Hematopoietic multipotent progenitor cell treated with erythropoietin and hydrocortisone succinate and interleukin-3 and kit ligand, for 6 days (in vitro differentiated cells): ENCODE measurements at regions not wholly inside any gene's neighbourhood (a gene's known extent, or its start where the extent isn't known, plus 50 kb on each side); places are given as distances from the start of the nearest gene placed in this dataset.
A peak's percentile ranks its signal among the peaks of the same experiment; 100 is the strongest.

Source experiments
- DNase-seq: peaks from one replicate; pipeline ENCODE4 v3.0.0-alpha.2; 2015

DNA sequence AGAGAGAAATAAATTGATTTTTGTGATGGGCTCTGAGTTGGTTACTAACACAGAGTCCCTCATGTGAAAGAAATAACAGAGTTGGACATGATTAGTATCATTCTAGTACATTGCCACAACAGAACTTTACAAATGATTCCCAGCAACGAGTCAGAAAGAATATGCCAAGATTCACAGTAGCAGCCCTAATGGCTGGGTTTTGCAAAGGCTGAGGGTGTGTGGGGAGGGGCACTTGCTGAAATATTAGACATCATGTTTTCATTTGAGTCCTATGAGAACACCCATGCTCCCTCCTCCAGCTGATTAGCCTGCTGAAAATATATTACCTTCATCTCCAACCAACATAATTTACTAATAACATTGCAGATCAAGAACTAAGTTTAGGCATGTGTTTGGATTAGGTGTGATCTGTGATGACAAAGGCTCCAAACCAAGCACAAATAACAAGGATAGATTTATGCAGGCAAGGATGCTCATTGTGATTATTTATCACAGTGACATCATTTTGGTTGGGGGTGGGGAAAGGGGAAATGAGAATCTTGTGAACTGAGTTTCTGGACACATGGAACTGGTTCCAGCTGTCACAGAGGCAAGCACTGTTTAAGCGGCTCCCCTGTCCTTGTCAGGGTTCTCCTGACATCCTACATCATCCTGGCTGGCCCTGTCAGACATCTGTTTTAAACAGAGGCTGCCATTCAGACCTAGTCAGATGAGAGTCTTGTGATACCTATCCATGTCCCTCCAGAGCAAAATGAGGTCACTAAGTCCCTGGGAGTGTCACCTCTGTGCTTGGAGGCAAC, 205.8 kb upstream of the NCKAP5 start:
- DNase-seq, result no peak

DNA sequence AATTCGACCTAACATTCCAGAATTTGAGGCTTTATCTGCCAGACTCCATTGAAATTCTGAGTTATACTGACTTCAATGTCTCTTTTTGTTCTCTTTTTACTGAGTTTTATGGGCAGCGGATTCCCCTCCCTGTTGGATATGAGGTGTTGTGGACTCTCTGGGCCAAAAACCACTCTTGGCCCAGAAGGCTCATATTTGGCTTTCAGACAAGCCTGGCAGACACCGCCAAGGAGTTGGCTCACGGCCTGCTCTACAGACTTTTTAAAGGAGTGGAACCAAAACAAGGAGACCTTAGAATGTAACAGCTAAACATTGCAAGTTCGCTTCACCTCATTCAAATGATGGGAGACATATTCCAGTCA, 206.4 kb upstream of the NCKAP5 start:
- no peak for DNase-seq

DNA sequence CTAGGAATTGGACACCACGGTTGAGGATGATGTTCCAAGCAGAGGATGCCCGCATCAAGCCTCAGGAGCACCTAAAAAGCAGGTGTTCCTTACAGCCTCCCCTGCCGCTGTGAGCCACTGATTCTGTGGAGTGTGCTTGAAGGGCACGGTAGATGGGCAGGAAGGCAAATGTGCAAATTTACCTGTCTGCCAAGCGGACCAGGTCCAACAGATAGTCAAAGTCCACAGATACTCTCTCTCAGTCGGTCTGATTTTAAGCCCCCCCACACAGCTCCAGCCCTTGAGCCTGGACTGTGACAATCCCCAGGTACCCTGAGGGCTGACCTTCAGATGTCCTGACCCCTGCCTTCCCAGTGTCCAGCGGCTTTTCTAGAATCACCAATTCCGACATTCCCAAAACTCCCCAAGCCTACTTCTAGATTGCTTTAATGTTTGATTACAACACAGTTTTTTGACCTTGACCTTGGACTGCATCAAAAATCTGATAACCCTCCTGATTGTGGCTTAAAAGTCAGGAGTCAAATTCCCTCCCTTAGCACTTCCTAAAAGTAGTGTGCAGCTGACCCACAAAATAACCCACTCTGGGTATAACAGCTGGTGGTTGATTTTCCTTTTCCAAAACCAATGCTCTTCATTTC, 208.8 kb upstream of the NCKAP5 start:
- DNase-seq, result no peak

DNA sequence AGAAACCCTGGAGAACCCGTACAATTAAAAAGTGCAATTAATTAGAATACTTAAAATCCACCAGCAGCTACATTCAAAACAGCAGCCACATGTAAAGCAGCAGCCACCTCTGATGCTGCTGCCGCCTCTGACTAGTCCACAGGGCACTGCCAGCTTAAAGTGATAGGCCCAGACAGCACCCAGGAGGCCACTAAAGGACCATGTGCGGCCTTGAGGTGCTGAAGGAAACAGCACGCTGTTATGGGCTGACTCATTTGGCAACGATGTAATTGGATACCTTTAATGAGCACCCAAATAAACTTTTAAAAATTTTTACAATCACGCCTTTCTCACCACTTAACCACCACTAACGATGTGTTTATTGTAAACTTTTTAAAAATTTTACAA, 209.3 kb upstream of the NCKAP5 start:
- DNase-seq, result no peak

DNA sequence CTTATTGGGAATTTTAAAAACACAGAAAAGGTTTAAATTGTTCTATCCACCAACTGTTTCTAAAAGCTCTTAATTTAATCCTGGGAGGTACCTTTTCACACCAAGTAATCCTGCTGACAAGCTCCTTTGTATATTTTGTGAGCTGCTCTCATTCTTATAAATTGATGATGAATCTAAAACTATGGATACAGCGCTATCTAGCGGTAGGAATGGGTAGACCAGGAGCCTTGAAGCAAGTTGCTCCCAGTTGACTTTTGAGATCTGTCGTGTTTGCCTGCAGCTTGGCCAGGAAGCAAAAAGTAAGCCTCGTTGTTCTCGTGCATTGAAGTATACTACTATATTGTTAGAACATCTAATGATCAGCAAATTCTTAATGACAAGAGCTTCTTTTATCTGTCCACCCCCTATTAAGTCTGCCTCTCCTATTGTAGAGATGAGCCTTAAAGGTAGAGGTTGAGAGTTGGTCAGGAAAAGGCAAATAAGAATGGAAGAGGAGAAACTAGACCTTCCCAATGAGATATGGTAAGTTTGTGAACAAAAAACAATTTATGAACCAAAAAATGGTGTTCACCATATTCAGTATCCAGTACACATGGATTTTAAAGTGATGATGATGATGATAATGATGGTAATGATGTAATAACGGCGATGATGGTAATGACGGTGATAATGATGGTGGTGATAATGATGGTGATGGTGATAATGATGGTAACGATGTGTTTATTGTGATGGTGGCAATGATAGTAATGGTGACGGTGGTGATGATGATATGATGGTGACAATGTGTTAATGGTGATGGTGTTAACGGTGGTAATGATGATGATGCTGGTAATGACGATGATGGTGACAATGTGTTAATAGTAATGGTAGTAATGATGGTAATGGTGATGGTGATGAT, 212.1 kb upstream of the NCKAP5 start:
- DNase-seq, result peak; percentile 61

DNA sequence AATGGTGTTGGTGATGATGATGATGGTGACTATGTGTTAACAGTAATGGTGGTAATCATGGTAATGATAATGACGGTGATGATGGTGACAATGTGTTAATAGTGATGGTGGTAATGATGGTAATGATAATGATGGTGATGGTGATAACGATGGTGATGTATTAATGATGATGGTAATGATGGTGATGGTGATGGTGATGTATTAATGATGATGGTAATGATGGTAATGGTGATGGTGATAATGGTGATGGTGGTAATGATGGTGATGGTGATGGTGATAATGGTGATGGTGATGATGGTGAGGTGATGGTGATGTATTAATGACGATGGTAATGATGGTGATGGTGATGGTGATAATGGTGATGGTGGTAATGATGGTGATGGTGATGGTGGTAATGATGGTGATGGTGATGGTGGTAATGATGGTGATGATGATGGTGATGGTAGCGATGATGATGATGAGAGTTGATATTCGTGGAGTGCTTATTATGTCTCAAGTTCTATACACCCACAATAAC, 212.8 kb upstream of the NCKAP5 start:
- no peak for DNase-seq

DNA sequence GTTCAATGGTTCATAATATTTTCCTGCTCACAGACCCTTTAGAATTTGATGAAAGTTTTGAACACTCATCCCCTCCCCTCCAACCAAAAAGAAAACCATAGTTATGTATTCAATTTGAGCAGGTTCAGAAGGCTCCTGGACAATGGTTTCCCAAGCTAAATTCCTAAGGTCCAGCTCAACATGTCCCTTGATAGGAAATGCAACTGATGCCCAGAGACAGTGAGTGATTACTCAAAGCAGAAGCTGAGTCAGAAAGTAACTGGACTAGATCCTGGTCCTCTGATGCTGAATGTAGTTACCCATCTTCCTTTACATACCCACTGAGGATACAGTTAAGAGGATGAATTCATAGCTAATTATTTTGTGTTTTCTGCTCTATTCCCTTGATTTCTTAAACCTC, 218.9 kb upstream of the NCKAP5 start:
- no peak for DNase-seq

DNA sequence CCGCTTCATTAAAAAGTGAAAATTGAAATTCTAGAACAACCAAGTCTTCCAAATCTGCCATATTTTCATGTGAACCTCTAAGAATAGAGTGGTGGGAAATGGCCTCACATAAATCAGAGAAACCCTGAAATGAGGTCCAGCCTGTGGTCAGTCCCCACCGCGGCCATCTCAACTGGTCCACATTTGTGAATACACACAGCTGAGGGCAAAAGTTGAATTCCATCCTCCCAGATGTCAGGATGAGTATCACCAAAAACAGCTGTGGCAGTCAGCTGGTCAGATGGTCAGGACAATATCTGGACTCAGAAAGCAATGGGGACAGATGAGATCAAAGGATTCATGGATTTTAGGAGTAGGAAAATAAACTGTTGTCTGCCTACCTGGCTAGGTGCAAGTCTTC, 219.4 kb upstream of the NCKAP5 start:
- DNase-seq, result no peak

DNA sequence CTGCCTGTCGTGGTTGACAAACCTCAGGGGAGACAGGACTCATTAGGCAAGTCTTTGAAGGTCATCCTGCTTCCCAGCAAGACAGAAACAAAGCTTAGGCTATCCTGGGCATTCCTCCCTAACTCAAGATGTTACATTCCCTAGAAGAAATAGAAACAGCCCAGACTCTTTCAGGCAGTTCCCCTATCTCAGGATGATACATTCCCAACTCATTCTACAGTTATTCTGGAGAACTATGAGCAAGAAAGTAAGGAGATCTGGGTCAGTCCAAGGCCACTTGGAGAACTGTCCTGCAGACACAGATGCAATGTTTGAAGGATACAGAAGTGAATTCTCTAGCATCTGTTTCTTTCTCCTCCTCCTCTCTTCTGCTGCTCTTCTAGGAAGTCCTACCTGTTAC, 220.1 kb upstream of the NCKAP5 start:
- no peak for DNase-seq

DNA sequence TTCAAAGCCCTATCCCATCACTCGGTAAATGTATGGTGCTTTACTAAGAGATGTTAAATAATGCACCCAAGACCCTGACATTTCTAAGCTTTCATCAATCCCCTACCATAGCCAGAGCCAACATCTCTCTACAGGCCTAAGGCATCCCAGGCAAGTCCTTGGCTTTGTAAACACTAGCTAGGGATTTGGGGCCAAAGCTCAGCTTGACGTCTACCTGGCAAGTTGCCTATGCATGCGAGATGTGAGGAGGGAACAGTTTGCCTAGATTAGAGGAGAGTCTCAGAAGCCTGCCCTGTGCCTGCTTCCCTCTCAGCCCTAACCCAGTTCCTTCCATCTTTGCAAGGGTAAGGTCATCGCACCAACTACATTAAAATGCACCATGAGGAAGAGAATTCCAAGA, 221.5 kb upstream of the NCKAP5 start:
- DNase-seq, result no peak

DNA sequence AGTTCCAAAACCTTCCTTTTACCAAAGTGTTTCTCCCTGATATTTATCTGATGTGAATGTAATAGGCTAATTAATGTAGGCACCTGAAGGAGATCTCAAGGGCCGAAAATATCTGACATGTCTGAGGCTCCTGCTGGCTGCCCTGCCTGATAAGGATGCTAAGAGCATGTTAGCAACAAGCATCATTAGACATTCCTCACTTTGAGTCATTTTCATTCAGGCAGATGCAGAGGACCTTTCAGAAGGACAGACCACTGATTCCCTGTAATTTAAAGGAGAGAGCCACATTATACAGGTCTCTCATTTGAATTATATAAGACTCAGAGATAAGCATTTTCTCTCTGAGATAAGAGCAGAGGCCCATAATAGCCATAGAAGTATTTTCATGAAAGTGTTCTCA, 222.4 kb upstream of the NCKAP5 start:
- DNase-seq, result no peak

DNA sequence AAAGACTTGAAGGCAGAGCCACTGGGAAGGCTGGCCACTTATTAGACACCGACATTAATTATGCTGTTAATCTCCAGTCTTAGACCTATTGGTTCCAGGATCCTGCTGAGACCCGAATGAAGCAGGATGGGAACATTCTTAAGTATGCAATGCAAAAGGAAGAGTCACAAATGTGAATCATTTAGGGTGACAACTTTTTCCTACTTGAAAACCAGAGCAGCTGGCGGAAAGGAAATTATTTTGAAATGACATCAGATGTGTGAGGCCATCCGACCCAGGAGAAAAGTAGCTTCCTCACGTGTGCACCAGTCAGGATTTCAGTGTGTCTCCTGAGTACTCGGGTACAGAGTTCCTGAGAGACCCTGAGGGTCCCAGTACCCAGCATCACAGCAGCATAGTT, 222.9 kb upstream of the NCKAP5 start:
- no peak for DNase-seq

DNA sequence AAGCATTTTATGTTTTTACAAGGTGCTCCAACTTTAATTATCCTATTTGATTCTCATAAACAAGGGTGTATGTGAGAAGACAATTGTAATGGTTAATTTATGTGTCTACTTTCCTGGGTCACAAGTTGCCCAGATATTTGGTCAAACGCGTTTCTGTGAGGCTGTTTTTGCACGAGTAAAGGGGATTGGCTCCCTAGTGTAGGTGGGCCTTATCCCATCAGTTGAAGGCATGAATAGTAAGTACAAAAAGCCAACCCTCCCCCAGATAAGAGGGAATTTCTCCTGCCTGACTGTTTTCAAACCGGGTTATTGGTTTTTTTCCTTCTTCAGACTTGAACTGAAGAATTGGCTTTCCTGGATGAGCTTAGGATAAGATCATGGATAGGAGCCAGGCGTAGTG, 224.0 kb upstream of the NCKAP5 start:
- DNase-seq, result no peak

DNA sequence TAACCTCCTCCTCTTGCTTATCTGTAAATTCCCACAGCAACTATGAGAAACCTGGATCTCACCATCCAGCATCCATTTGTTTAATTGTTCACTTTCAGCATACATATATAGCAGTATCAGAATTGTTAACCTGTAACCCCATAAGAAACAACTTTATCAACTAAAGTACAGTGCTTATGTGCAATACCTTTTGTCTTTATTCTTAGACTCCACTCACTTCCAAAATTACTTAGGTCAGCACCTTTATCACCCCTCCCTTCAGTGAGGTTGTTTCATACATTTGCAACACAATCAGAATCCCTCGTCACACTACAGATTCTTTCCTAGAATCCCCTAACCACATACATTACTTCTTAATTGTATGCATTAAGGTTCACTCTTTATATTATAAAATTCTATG, 225.9 kb upstream of the NCKAP5 start:
- no peak for DNase-seq

DNA sequence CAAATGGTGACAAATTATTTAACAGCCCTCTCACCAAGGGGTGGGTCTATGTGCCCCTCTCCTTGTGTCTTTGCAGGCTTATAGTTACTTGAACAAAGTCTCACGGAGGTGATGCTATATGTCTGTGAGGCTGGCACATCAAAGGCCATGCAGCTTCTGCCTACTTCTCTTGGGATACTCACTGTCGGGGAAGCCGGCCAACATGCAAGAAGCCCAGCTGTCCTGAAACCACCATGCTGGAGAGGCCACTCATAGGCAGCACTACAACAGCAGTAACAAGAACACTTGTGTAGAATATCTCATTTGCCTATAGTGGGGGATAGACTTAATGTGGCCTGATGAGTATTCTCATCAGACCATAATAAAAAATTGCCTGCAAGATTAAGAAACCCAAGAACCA, 233.7 kb upstream of the NCKAP5 start:
- no peak for DNase-seq

DNA sequence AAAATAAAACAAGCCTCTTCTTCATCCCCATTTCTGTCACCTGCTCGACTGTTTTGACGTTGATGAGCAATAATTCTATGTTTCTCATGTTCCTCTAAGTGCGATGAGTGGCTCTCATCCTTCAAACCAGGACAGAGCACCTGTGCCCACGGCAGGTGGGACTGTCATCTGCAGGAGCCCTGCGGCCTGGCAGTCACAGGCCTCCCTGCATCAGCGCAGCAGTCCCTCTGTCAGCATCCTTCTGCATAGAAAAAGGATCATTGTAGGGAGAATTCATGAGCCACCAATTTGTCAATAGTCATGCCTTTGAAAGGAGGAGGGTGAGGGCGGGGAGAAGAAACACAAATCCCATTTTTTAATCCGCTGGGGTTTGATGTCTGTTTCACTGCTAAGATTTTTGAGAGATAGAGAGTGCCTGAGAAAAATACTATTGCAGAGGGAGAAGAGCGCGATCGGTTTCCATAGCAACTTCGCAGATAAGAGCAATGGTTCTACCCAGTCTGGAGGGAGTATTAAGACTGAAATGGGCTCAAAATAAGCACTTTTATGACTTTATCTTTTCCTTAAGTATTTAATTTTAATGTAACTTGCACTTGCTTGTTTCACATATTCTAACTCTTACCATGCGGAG, 234.3 kb upstream of the NCKAP5 start:
- no peak for DNase-seq

DNA sequence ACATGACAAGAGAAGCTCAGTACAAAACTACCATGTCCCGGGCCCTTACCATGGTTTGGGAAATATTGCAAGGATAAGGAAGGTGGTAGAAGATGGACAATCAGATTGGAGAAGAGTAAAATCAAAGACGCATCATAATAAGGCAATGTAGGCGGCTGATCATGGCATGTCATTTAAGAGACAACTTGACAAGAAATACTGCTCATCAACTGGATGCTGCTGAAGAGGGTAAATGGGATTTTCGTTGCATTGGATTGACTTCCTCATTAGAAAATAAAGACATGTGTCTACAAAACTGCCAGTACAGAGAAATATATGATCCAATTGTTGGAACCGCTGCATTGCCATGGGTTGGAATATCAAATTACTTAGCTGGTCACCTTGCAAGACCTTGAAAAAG, 238.3 kb upstream of the NCKAP5 start:
- no peak for DNase-seq

DNA sequence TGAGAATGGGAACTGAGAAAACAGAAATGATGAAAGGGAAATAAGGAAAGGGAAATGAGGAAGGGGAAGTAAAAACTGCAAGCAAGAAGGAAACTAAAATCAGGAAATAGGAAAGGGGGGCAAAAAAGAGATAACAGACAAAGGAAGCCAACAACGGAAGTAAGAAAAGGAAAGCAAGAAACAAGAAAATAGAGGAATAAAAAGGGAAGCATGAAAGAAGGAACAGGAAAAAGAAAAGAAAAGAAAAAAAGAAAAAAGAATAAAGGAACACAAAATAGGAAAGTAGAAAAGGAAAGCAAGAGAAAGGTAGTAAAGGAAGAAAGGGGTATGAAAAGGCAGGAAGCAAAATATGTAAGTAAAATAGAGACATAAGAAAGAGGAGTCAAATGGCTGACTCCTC, 241.2 kb upstream of the NCKAP5 start:
- DNase-seq, result no peak

DNA sequence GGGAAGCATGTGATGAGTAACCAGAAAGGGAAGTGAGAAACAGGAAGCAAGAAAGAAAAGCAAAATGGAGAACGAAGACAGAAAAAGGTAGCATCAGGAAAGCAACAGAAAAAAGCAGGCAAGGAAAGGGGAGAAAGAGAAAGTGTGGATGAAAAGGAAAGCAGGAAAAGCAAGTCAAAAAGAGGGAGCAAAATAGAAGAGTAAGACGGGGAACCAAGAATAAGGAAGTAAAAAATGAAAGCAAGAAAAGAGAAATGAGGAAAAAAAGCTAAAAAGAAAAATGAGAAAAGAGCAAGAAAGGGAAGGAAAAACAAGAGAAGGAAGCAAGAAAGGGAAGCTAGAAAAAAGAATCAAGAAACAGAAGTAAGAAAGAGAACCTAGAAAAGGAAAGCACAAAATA, 242.3 kb upstream of the NCKAP5 start:
- no peak for DNase-seq

DNA sequence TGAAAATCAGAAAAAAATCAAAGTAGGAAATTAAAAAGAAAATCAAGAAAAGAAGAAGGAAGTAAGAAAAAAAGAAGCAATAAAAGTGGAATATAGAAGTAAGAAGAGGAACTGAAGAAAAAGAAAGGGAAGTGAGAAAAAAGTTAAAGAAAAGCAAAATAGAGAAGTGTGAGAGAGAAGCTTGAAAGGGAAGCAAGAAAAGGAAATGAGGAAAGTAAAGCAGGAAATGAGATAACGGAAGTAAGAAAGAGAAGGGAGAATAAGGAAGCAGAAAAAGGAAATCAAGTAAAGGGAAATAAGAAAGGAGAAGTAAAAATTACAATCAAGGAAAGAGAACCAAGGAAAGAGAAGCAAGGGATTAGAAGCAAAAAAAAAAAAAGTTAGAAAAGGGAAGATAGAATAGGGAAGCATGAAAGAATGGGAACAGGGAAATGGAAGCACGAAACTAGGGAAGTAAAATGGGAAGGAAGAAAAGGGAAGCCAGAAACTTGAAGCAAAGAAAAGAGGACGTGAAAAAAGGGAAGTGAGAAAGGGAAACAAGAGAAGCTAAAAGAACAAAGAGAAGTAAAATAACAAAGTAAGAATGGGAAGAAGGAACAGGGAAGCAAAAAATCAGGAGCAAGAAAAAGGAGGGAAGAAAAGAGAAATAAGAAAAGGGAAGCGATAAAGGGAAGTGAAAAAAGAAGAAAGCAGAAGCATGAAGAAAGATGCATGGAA, 243.3 kb upstream of the NCKAP5 start:
- DNase-seq, result no peak

DNA sequence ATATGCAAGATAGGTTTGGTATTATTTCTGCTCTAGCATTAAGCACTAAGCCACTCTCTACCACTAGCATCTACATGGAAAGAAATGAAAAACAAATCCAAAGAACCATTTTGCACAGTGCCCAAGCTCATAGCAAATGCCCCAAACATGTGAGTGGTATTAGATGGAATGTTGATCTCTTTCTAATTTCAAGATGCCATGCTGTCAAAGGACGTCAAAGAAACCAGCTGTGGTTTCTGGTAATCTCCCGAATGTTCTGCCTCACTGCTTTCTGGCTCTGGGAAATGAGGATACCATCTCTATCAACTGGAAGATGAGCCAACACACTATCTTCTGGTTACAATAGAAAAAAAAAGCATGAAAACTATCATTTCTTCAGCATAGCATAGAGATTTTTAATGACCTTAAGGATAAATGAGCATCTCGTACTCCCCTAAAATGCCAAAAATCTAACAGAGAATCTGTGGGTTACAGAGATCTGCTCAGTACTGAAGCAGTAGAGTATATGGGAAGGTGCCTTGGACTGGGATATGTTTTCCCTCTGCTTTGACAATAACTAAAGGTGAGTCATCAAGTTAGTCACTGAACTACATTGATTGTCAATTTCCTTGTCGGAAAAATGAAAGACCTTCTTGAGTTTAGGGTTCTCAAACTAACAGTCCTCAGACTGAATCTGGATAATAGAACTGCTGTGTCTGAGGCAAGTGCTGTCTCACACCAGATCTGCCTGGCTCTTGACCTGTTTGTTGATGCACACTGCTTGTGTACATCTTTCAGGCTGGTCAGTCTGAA, 244.8 kb upstream of the NCKAP5 start:
- DNase-seq, result no peak

DNA sequence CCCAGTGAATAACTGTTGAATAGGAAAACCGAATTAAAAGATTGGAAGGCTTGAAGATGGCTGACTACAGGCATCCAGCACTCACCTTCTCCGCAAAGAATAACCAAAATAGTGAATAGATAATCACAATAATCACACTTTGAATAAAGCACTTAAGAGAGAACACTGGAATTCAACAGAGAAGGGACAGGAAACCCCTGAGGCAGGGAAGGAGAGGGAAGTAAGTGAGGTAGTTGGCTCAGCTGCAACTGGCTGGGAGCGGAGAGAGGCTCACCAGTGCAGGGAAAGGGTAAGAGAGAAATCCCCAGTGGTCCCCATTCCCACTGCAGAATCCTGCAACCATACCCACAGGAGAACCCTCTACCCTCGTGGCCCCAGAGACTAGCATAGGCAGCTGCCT, 246.6 kb upstream of the NCKAP5 start:
- DNase-seq, result no peak
